SU-DHL-6 (cell line): ENCODE measurements at regions not wholly inside any gene's neighbourhood (a gene's known extent, or its start where the extent isn't known, plus 50 kb on each side); places are given as distances from the start of the nearest gene placed in this dataset.

Experiments
- H2AFZ ChIP-seq: fragments of 200-600 bp; sonication (generic); 2 replicates; pipeline ENCODE4 v1.6.1; 2014; ENCODE audit warnings: low read depth, mild to moderate bottlenecking, moderate library complexity, mixed read lengths, antibody characterized with exemption, low read length; ENCODE audit not compliant: severe bottlenecking
- H3F3A ChIP-seq: fragments of 200-600 bp; shearing (Covaris generic); 2 replicates; pipeline ENCODE4 v1.6.0; 2016; ENCODE audit warnings: antibody characterized with exemption, mild to moderate bottlenecking; ENCODE audit not compliant: insufficient read depth
- H3K27ac ChIP-seq: fragments of 200-600 bp; sonication (generic); 2 replicates; pipeline ENCODE4 v1.5.1; 2016; ENCODE audit warnings: low read depth, mild to moderate bottlenecking, low read length, moderate library complexity, mixed read lengths
- H3K27me3 ChIP-seq: fragments of 200-600 bp; sonication (generic), shearing (Covaris generic); 2 replicates; pipeline ENCODE4 v1.6.0; 2014; ENCODE audit warnings: mild to moderate bottlenecking, low read length
- H3K36me3 ChIP-seq: fragments of 200-600 bp; sonication (generic); 2 replicates; pipeline ENCODE4 v1.6.1; 2014; ENCODE audit warnings: mild to moderate bottlenecking, low read length, mixed read lengths
- H3K4me2 ChIP-seq: fragments of 300-600, 200-600 bp; shearing (Covaris generic), sonication (generic); 2 replicates; pipeline ENCODE4 v1.6.0; 2014; ENCODE audit warnings: low read length, low read depth, mild to moderate bottlenecking; ENCODE audit not compliant: poor library complexity, severe bottlenecking
- H3K4me3 ChIP-seq: fragments of 200-600 bp; sonication (generic); 2 replicates; pipeline ENCODE4 v1.5.1; 2014; ENCODE audit warnings: antibody characterized with exemption, low read length, mild to moderate bottlenecking, mixed read lengths; ENCODE audit not compliant: insufficient read depth, poor library complexity, severe bottlenecking
- H3K79me2 ChIP-seq: fragments of 200-600 bp; sonication (generic); 2 replicates; pipeline ENCODE4 v1.6.1; 2014; ENCODE audit warnings: mild to moderate bottlenecking, low read length, moderate library complexity; ENCODE audit not compliant: insufficient read depth
- H3K9ac ChIP-seq: fragments of 200-600 bp; sonication (generic); 2 replicates; pipeline ENCODE4 v1.7.0; 2014; ENCODE audit warnings: mild to moderate bottlenecking, low read length
- H3K9me2 ChIP-seq: fragments of 200-600 bp; sonication (generic); replicated peaks from 2 replicates; pipeline ENCODE4 v1.6.1; 2014; ENCODE audit warnings: low read length; ENCODE audit not compliant: insufficient read depth
- H3K9me3 ChIP-seq: fragments of 200-600 bp; sonication (generic); 2 replicates; pipeline ENCODE4 v1.6.1; 2014; ENCODE audit warnings: low read length, mixed read lengths; ENCODE audit not compliant: insufficient read depth
- H4K20me1 ChIP-seq: fragments of 200-600 bp; sonication (generic); 2 replicates; pipeline ENCODE4 v1.6.1; 2014; ENCODE audit warnings: low read depth, mild to moderate bottlenecking, antibody characterized with exemption, low read length, moderate library complexity, mixed read lengths
- EZH2phosphoT487 ChIP-seq: fragments of 200-600 bp; sonication (generic), shearing (Covaris generic); conservative IDR thresholded peaks from 2 replicates; pipeline ENCODE4 v1.6.1; 2018; ENCODE audit warnings: mild to moderate bottlenecking, antibody characterized with exemption, low read length, moderate library complexity, mixed read lengths
- TF ChIP-seq, protein P1 (sequence below): fragments of 200-600 bp; sonication (generic); IDR thresholded peaks from one replicate; pipeline ENCODE4 v1.5.1; 2017; ENCODE audit warnings: antibody characterized with exemption, mild to moderate bottlenecking, low read length, moderate library complexity; ENCODE audit not compliant: insufficient read depth, poor library complexity, severe bottlenecking

DNA sequence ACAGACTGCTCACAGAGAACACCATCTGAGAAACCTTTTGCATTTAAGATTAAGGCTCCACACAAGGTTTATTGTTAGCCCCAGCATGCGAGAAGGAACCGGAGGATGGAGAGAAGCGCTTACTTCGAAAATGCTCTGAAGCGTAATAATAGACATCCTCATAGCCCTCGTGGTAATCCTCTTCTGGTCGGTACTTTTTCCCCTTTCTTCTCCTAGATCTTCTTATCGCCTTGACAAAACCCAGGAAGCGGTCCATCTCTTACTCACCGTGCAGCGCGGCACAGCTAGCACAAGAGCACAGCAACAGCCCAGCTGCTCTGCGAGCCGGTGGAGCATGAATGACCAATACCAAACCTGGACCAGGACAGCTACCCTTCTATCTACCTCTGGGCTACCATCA is 125.1 kb upstream of the GRIP1 start:
- Histone ChIP-seq H3K36me3 (no peaks in the 10 kb centered on the region), H3F3A (no peaks in the 10 kb centered on the region), H3K9ac (no peak overlapping the region), H4K20me1 (no peaks in the 10 kb centered on the region), H3K4me3 (no peak overlapping the region), H3K79me2 (no peaks in the 10 kb centered on the region), H2AFZ (no peak overlapping the region), H3K27me3 (no peaks in the 10 kb centered on the region), H3K27ac (no peak overlapping the region), H3K9me3 (no peaks in the 10 kb centered on the region), H3K4me2 (no peak overlapping the region), H3K9me2 (no peaks in the 10 kb centered on the region)
- TF ChIP-seq, protein P1, sequence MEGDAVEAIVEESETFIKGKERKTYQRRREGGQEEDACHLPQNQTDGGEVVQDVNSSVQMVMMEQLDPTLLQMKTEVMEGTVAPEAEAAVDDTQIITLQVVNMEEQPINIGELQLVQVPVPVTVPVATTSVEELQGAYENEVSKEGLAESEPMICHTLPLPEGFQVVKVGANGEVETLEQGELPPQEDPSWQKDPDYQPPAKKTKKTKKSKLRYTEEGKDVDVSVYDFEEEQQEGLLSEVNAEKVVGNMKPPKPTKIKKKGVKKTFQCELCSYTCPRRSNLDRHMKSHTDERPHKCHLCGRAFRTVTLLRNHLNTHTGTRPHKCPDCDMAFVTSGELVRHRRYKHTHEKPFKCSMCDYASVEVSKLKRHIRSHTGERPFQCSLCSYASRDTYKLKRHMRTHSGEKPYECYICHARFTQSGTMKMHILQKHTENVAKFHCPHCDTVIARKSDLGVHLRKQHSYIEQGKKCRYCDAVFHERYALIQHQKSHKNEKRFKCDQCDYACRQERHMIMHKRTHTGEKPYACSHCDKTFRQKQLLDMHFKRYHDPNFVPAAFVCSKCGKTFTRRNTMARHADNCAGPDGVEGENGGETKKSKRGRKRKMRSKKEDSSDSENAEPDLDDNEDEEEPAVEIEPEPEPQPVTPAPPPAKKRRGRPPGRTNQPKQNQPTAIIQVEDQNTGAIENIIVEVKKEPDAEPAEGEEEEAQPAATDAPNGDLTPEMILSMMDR, result no peak
- no peak for TF ChIP-seq EZH2phosphoT487

DNA sequence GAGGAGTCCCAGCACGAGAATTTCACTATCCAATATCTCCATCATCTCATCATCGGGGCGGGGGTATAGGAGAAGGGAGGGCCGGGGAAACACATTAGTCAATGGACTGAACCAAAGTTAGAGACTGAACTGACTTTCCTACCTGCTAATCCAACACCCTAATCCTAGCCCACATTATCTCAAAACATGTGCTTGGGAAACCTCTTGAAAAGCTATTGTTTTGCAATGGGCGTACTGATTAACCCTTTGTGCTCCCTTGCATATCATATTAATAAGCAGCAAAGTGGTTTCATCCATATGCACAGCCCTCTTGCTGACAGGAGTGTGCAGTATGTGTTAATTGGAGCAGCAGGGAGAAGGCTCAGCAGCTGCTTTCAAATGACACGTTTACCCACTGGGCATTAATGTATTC is 125.7 kb upstream of the GRIP1 start:
- no peaks in the 10 kb centered on the region for H3K9me3 ChIP-seq
- no peak overlapping the region for H2AFZ ChIP-seq
- no peaks in the 10 kb centered on the region for H3F3A ChIP-seq
- H3K27ac ChIP-seq, result no peak overlapping the region
- no peaks in the 10 kb centered on the region for H3K79me2 ChIP-seq
- no peaks in the 10 kb centered on the region for H3K27me3 ChIP-seq
- TF ChIP-seq EZH2phosphoT487, result no peak
- TF ChIP-seq, protein P1, result no peak
- H3K4me2 ChIP-seq, result no peak overlapping the region
- H3K36me3 ChIP-seq, result no peaks in the 10 kb centered on the region
- no peak overlapping the region for H3K9ac ChIP-seq
- H4K20me1 ChIP-seq, result no peaks in the 10 kb centered on the region
- H3K4me3 ChIP-seq, result no peak overlapping the region
- H3K9me2 ChIP-seq, result no peaks in the 10 kb centered on the region

DNA sequence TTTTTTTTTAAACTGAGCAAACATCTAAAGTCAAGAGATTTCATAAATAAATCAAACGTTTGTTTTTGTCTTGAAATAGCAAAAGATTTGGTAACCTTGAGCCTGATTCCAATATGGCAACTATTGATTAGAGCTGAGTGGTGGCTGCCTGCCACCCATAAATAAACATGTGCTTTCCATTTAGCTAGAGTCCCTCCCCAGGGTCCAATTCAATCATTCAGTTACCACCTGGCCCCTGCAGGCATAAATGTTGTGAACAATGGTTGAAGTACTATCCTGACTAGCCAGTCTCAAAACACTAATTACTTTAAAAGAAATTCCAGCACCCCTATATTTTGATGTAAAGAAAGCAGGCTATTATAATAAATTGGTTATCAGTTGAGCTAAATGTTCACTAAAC is 129.7 kb upstream of the GRIP1 start:
- Histone ChIP-seq H3K36me3 (no peaks in the 10 kb centered on the region), H2AFZ (no peak overlapping the region), H3K9me2 (no peaks in the 10 kb centered on the region), H3K79me2 (no peaks in the 10 kb centered on the region), H3K27ac (no peak overlapping the region), H3K9ac (no peak overlapping the region), H3K9me3 (no peaks in the 10 kb centered on the region), H3K27me3 (no peaks in the 10 kb centered on the region), H4K20me1 (no peaks in the 10 kb centered on the region), H3F3A (no peaks in the 10 kb centered on the region), H3K4me3 (no peak overlapping the region), H3K4me2 (no peak overlapping the region)
- TF ChIP-seq, protein P1, result no peak
- no peak for TF ChIP-seq EZH2phosphoT487
